ENCODE measurements at regions not wholly inside any gene's neighbourhood (a gene's known extent, or its start where the extent isn't known, plus 50 kb on each side); places are given as distances from the start of the nearest gene placed in this dataset.

DNA sequence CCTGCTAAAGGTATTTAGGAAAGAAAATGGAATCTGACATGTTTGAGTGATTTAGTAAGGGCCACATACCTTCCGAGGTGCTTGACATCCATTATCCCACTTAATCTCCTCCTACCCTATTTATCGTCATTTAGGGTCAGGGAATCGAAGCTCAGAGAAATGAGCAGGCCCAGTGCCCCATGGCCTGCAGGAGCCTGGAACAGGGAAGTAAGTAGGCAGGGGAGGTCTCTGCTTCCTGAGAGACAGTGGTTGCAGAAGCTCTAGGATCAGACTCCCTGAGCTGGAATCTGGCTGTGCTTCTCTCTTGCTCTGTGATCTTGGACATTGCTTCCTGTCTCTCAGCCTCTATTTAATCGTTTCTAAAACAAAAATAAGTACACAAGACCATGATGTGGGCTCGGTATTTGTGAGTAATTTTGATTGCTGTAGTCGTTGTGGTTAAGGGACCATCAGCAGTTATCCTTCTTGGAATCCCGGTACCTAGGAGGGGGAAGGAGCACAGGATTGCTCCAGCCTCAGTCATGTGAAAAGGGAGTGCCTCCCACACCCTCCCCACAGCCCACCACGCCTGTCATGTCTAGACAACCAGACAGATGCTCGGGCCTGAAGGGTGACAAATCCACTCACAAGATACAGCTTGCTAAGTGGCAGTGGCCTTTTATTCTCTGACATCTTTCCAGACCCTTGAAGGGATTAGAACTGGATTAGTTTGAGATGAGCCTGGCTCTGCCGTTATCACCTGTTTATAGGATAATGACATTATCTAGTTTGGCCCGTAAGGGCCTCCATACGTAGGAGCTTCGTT lies 169.2 kb upstream of the TSHZ3 start:
- Histone ChIP-seq H3K79me2 (ENCODE audit: control insufficient read depth, insufficient read depth, low read length) (no peaks in the 10 kb centered on the region), H3K9me3 (ENCODE audit: control insufficient read depth, low read depth, low read length) (no peaks in the 10 kb centered on the region), H3K9ac (ENCODE audit: control insufficient read depth, extremely low read depth, insufficient read depth, low read length) (no peak overlapping the region), H3K27me3 (ENCODE audit: control insufficient read depth, extremely low read depth, insufficient read depth, low read length) (no peaks in the 10 kb centered on the region), H3K27ac (ENCODE audit: control insufficient read depth, insufficient read depth, low read length) (no peak overlapping the region), H3K4me2 (ENCODE audit: control insufficient read depth, extremely low read depth, insufficient read depth, low read depth, low read length) (no peak overlapping the region), H3K4me3 (ENCODE audit: control insufficient read depth in 2 of 3, extremely low read depth in 1 of 3, insufficient read depth in 2 of 3, low read depth in 1 of 3, low read length in 3 of 3) (no peak overlapping the region), H3K36me3 (ENCODE audit: control insufficient read depth in 2 of 2, extremely low read depth in 1 of 2, insufficient read depth in 2 of 2, low read length in 2 of 2) (no peaks in the 10 kb centered on the region), H3K4me1 (ENCODE audit: control insufficient read depth, extremely low read depth, insufficient read depth, low read length) (no peaks in the 10 kb centered on the region), H2AFZ (ENCODE audit: control insufficient read depth, low read length) (no peak overlapping the region), H3K9me1 (ENCODE audit: control insufficient read depth, extremely low read depth, insufficient read depth, low read length) (no peaks in the 10 kb centered on the region), H4K20me1 (ENCODE audit: control insufficient read depth, extremely low read depth, insufficient read depth, low read length) (no peaks in the 10 kb centered on the region)
- no peak for TF ChIP-seq EZH2 (IDR thresholded peaks at IDR 0.05; ENCODE audit: low read length)
- DNase-seq (ENCODE audit: low read depth, low spot score) (no peak), FAIRE-seq (no peak)
- dilution Hi-C loops (cut with MboI; ENCODE audit: extremely low pct_ligation_motif_present, low sequenced_read_pairs) = no loop called here

DNA sequence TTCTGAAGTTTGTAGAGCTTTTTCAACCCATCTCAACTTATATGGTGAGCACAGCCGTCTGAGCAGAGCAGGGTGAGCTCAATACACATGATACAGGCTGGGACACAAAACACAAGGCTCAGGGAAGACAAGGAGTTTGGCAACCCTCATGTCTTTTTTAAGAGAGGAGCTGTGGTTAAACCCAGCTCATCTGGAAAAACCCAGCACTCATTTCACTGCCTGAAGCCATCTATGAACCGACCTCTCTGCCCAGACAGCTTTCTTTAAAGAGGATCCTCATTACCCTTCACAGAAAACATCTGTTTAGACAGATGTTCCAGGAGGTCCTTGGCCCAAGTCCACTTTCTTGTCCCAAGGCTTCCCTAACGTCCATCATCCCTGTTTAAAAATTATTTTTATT lies 170.0 kb upstream of the TSHZ3 start:
- no peaks in the 10 kb centered on the region for H3K27me3 ChIP-seq (ENCODE audit: control insufficient read depth, extremely low read depth, insufficient read depth, low read length)
- no peak overlapping the region for H3K27ac ChIP-seq (ENCODE audit: control insufficient read depth, insufficient read depth, low read length)
- no peak overlapping the region for H3K4me2 ChIP-seq (ENCODE audit: control insufficient read depth, extremely low read depth, insufficient read depth, low read depth, low read length)
- H2AFZ ChIP-seq (ENCODE audit: control insufficient read depth, low read length) = no peak overlapping the region
- no peaks in the 10 kb centered on the region for H3K9me3 ChIP-seq (ENCODE audit: control insufficient read depth, low read depth, low read length)
- no peaks in the 10 kb centered on the region for H3K4me1 ChIP-seq (ENCODE audit: control insufficient read depth, extremely low read depth, insufficient read depth, low read length)
- dilution Hi-C loops (cut with MboI; ENCODE audit: extremely low pct_ligation_motif_present, low sequenced_read_pairs) = no loop called here
- H3K36me3 ChIP-seq (ENCODE audit: control insufficient read depth in 2 of 2, extremely low read depth in 1 of 2, insufficient read depth in 2 of 2, low read length in 2 of 2) = no peaks in the 10 kb centered on the region
- TF ChIP-seq, protein P1, sequence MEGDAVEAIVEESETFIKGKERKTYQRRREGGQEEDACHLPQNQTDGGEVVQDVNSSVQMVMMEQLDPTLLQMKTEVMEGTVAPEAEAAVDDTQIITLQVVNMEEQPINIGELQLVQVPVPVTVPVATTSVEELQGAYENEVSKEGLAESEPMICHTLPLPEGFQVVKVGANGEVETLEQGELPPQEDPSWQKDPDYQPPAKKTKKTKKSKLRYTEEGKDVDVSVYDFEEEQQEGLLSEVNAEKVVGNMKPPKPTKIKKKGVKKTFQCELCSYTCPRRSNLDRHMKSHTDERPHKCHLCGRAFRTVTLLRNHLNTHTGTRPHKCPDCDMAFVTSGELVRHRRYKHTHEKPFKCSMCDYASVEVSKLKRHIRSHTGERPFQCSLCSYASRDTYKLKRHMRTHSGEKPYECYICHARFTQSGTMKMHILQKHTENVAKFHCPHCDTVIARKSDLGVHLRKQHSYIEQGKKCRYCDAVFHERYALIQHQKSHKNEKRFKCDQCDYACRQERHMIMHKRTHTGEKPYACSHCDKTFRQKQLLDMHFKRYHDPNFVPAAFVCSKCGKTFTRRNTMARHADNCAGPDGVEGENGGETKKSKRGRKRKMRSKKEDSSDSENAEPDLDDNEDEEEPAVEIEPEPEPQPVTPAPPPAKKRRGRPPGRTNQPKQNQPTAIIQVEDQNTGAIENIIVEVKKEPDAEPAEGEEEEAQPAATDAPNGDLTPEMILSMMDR (optimal IDR thresholded peaks at IDR 0.05 in 1 of 3, IDR thresholded peaks at IDR 0.05 in 1 of 3, conservative IDR thresholded peaks at IDR 0.05 in 1 of 3; ENCODE audit: extremely low read depth in 1 of 3, insufficient read depth in 2 of 3, low read length in 3 of 3) = no peak
- no peak for TF ChIP-seq EZH2 (IDR thresholded peaks at IDR 0.05; ENCODE audit: low read length)
- DNase-seq (ENCODE audit: low read depth, low spot score) (no peak), FAIRE-seq (no peak)
- H3K9me1 ChIP-seq (ENCODE audit: control insufficient read depth, extremely low read depth, insufficient read depth, low read length) = no peaks in the 10 kb centered on the region
- H3K79me2 ChIP-seq (ENCODE audit: control insufficient read depth, insufficient read depth, low read length) = no peaks in the 10 kb centered on the region
- no peak overlapping the region for H3K9ac ChIP-seq (ENCODE audit: control insufficient read depth, extremely low read depth, insufficient read depth, low read length)
- no peak overlapping the region for H3K4me3 ChIP-seq (ENCODE audit: control insufficient read depth in 2 of 3, extremely low read depth in 1 of 3, insufficient read depth in 2 of 3, low read depth in 1 of 3, low read length in 3 of 3)
- no peaks in the 10 kb centered on the region for H4K20me1 ChIP-seq (ENCODE audit: control insufficient read depth, extremely low read depth, insufficient read depth, low read length)

DNA sequence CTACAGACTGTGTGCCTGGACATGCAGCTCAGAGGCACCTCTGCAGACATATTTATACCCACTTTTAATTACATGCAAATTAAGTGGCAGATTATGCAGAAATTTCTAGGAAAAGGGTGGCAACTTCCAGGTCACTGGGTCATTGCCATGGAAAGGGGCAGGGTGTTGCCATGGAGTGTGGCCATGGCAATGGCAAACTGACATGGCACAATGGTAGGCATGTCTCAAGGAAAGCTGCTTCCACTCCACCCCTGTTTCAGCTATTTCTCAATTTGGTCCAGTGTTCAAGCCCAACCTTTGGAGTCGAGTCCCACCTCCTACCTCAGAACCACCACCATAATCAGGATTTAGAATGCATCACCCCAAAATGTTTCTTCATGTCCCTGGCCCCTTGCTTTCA lies 170.7 kb upstream of the TSHZ3 start:
- dilution Hi-C loops (cut with MboI; ENCODE audit: extremely low pct_ligation_motif_present, low sequenced_read_pairs) = no loop called here
- H3K4me2 ChIP-seq (ENCODE audit: control insufficient read depth, extremely low read depth, insufficient read depth, low read depth, low read length) = no peak overlapping the region
- no peaks in the 10 kb centered on the region for H3K36me3 ChIP-seq (ENCODE audit: control insufficient read depth in 2 of 2, extremely low read depth in 1 of 2, insufficient read depth in 2 of 2, low read length in 2 of 2)
- H3K27ac ChIP-seq (ENCODE audit: control insufficient read depth, insufficient read depth, low read length) = no peak overlapping the region
- TF ChIP-seq, protein P1 (optimal IDR thresholded peaks at IDR 0.05 in 1 of 3, IDR thresholded peaks at IDR 0.05 in 1 of 3, conservative IDR thresholded peaks at IDR 0.05 in 1 of 3; ENCODE audit: extremely low read depth in 1 of 3, insufficient read depth in 2 of 3, low read length in 3 of 3) = no peak
- TF ChIP-seq EZH2 (IDR thresholded peaks at IDR 0.05; ENCODE audit: low read length) = no peak
- H3K27me3 ChIP-seq (ENCODE audit: control insufficient read depth, extremely low read depth, insufficient read depth, low read length) = no peaks in the 10 kb centered on the region
- no peaks in the 10 kb centered on the region for H3K9me3 ChIP-seq (ENCODE audit: control insufficient read depth, low read depth, low read length)
- no peaks in the 10 kb centered on the region for H3K9me1 ChIP-seq (ENCODE audit: control insufficient read depth, extremely low read depth, insufficient read depth, low read length)
- no peak overlapping the region for H3K4me3 ChIP-seq (ENCODE audit: control insufficient read depth in 2 of 3, extremely low read depth in 1 of 3, insufficient read depth in 2 of 3, low read depth in 1 of 3, low read length in 3 of 3)
- H4K20me1 ChIP-seq (ENCODE audit: control insufficient read depth, extremely low read depth, insufficient read depth, low read length) = no peaks in the 10 kb centered on the region
- H2AFZ ChIP-seq (ENCODE audit: control insufficient read depth, low read length) = no peak overlapping the region
- no peak overlapping the region for H3K9ac ChIP-seq (ENCODE audit: control insufficient read depth, extremely low read depth, insufficient read depth, low read length)
- no peaks in the 10 kb centered on the region for H3K4me1 ChIP-seq (ENCODE audit: control insufficient read depth, extremely low read depth, insufficient read depth, low read length)
- DNase-seq (ENCODE audit: low read depth, low spot score) (no peak), FAIRE-seq (no peak)
- no peaks in the 10 kb centered on the region for H3K79me2 ChIP-seq (ENCODE audit: control insufficient read depth, insufficient read depth, low read length)

Data from keratinocyte (primary cell).